ENCODE measurements at regions not wholly inside any gene's neighbourhood (a gene's known extent, or its start where the extent isn't known, plus 50 kb on each side); places are given as distances from the start of the nearest gene placed in this dataset.

- Histone ChIP-seq H4K20me1 (ENCODE audit: insufficient read depth) (no peaks in the 10 kb centered on the region), H3K27me3 (ENCODE audit: insufficient read depth, low read length) (no peaks in the 10 kb centered on the region), H3K9me2 (ENCODE audit: insufficient read depth) (no peaks in the 10 kb centered on the region), H3K9ac (ENCODE audit: low read length) (no peak overlapping the region), H3K36me3 (ENCODE audit: control insufficient read depth in 1 of 2, insufficient read depth in 2 of 2, low read length in 2 of 2) (no peaks in the 10 kb centered on the region), H3K27ac (ENCODE audit: low read depth, low read length) (no peak overlapping the region), H3K4me3 (replicated peaks in 1 of 2; ENCODE audit: low read depth in 1 of 2, low read length in 2 of 2) (no peak overlapping the region), H3K79me2 (ENCODE audit: insufficient read depth, low read length) (no peaks in the 10 kb centered on the region), H3K4me1 (ENCODE audit: control insufficient read depth in 1 of 2, insufficient read depth in 2 of 2, low read length in 2 of 2) (no peaks in the 10 kb centered on the region), H3K4me2 (ENCODE audit: low read length) (no peak overlapping the region), H3K9me3 (ENCODE audit: control insufficient read depth in 1 of 2, insufficient read depth in 1 of 2, low read depth in 1 of 2, low read length in 2 of 2) (peaks cover 43 to 56% of the 10 kb centered on the region in 2 experiments; a peak in 3 of 4 replicates), H2AFZ (ENCODE audit: low read depth, low read length, poor library complexity, severe bottlenecking) (no peak overlapping the region)
- DNase-seq (ENCODE audit: low read depth, low spot score), result no peak
- no peak for TF ChIP-seq JUND (IDR thresholded peaks at IDR 0.05)
- TF ChIP-seq POLR2A (IDR thresholded peaks at IDR 0.05; ENCODE audit: borderline replicate concordance, extremely low read depth, insufficient read depth, insufficient read length), result no peak
- TF ChIP-seq CBX3 (IDR thresholded peaks at IDR 0.05; ENCODE audit: low read depth), result no peak
- no peak for TF ChIP-seq ZFX (IDR thresholded peaks at IDR 0.05)
- no peak for TF ChIP-seq RAD21 (IDR thresholded peaks at IDR 0.05; ENCODE audit: low read depth)
- no peak for TF ChIP-seq POLR2AphosphoS5 (IDR thresholded peaks at IDR 0.05; ENCODE audit: low read depth, low read length)
- TF ChIP-seq TCF7L2 (IDR thresholded peaks at IDR 0.05; ENCODE audit: borderline replicate concordance, extremely low read depth, insufficient read depth, insufficient read length), result no peak
- no peak for TF ChIP-seq SIN3A (IDR thresholded peaks at IDR 0.05; ENCODE audit: low read depth)
- no peak for TF ChIP-seq EZH2phosphoT487 (IDR thresholded peaks at IDR 0.05; ENCODE audit: borderline replicate concordance)
- TF ChIP-seq ZNF274 (IDR thresholded peaks at IDR 0.05; ENCODE audit: low read depth, low read length), result no peak
- TF ChIP-seq CTCF (IDR thresholded peaks at IDR 0.05 in 2 of 3, conservative IDR thresholded peaks at IDR 0.05 in 1 of 3; ENCODE audit: borderline replicate concordance in 1 of 3, insufficient read depth in 1 of 3, low read depth in 2 of 3, low read length in 2 of 3), result no peak
- no peak for TF ChIP-seq YY1 (IDR thresholded peaks at IDR 0.05; ENCODE audit: extremely low read depth, insufficient replicate concordance, low read depth, low read length)
- no peak for TF ChIP-seq FOSL1 (IDR thresholded peaks at IDR 0.05; ENCODE audit: low read depth)
- TF ChIP-seq, protein P1, sequence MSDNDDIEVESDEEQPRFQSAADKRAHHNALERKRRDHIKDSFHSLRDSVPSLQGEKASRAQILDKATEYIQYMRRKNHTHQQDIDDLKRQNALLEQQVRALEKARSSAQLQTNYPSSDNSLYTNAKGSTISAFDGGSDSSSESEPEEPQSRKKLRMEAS (IDR thresholded peaks at IDR 0.05), result no peak
- TF ChIP-seq, protein P2, sequence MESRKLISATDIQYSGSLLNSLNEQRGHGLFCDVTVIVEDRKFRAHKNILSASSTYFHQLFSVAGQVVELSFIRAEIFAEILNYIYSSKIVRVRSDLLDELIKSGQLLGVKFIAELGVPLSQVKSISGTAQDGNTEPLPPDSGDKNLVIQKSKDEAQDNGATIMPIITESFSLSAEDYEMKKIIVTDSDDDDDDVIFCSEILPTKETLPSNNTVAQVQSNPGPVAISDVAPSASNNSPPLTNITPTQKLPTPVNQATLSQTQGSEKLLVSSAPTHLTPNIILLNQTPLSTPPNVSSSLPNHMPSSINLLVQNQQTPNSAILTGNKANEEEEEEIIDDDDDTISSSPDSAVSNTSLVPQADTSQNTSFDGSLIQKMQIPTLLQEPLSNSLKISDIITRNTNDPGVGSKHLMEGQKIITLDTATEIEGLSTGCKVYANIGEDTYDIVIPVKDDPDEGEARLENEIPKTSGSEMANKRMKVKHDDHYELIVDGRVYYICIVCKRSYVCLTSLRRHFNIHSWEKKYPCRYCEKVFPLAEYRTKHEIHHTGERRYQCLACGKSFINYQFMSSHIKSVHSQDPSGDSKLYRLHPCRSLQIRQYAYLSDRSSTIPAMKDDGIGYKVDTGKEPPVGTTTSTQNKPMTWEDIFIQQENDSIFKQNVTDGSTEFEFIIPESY (IDR thresholded peaks at IDR 0.05; ENCODE audit: extremely low read depth, insufficient replicate concordance, low read length), result no peak
- no peak for TF ChIP-seq REST (IDR thresholded peaks at IDR 0.05; ENCODE audit: low read depth)
- TF ChIP-seq SP1 (IDR thresholded peaks at IDR 0.05; ENCODE audit: low read depth), result no peak
- no peak for TF ChIP-seq SRF (IDR thresholded peaks at IDR 0.05; ENCODE audit: low read depth)
- no peak for TF ChIP-seq EGR1 (IDR thresholded peaks at IDR 0.05; ENCODE audit: low read depth)
- no peak for ATAC-seq
- no TSS peak for BruUV-seq (replicated peaks)
- POLR2A ChIA-PET, result no interaction called here
- RAD21 ChIA-PET (ENCODE audit: low non-redundant PET in 1 of 2, low total read pairs in 2 of 2, uncharacterized antibody in 2 of 2, unreplicated experiment in 2 of 2), result no interaction called here
- CTCF ChIA-PET, result no interaction called here
- intact Hi-C loops (cut with micrococcal nuclease), result no loop called here
Measured at GRCh38 chr10:107434201-107434600, 269.7 kb upstream of the SORCS1 start.

Measured in HCT116 (cell line).